ENCODE measurements at regions not wholly inside any gene's neighbourhood (a gene's known extent, or its start where the extent isn't known, plus 50 kb on each side); places are given as distances from the start of the nearest gene placed in this dataset.

DNA sequence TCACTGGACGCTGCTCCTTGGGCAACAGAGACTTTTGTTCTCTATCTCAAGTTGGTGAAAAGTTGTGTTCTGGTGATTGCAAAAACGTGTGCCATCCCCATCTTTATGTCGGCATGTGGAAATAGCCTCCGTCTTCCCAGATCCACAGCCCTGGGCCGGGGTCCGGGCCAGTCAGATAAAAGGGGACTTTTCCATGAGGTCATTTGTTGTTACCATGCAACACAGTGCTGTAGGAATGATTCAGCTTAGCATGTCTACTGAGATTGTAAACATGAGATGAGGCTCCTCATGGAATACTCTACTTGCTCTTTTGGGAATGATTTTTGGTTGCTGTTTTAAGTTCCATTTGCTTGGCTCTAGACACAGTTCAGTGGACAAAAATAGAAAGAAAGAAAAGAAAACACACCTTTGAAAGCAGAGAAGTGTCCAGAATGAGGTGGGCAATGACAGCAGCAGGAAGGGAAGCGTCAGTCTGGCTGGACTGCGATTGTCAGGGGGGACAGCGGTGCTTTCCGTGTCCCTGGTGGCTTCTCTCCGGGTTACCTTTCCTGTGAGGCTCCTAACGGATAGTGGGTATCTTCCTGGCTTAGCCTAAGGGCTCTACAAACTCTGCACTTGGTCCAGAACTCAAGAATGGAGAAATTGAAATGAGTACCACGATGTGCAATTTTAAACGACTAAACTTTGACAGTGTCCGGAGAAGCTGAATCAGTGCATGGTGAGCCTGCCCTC lies 91.6 kb downstream of the TEX29 start:
- no peak for TF ChIP-seq EZH2phosphoT487 (IDR thresholded peaks at IDR 0.05; ENCODE audit: borderline replicate concordance, low read depth, low read length)
- TF ChIP-seq, protein P1, sequence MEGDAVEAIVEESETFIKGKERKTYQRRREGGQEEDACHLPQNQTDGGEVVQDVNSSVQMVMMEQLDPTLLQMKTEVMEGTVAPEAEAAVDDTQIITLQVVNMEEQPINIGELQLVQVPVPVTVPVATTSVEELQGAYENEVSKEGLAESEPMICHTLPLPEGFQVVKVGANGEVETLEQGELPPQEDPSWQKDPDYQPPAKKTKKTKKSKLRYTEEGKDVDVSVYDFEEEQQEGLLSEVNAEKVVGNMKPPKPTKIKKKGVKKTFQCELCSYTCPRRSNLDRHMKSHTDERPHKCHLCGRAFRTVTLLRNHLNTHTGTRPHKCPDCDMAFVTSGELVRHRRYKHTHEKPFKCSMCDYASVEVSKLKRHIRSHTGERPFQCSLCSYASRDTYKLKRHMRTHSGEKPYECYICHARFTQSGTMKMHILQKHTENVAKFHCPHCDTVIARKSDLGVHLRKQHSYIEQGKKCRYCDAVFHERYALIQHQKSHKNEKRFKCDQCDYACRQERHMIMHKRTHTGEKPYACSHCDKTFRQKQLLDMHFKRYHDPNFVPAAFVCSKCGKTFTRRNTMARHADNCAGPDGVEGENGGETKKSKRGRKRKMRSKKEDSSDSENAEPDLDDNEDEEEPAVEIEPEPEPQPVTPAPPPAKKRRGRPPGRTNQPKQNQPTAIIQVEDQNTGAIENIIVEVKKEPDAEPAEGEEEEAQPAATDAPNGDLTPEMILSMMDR (conservative IDR thresholded peaks at IDR 0.05; ENCODE audit: low read length): no peak
- ChIA-PET CTCF (ENCODE audit: unreplicated experiment) (no interaction called here), POLR2A (no interaction called here)
- no peak overlapping the region for H2AFZ ChIP-seq (ENCODE audit: low read length)
- no peaks in the 10 kb centered on the region for H3K79me2 ChIP-seq (ENCODE audit: insufficient read depth, low read depth, low read length)
- H3K27ac ChIP-seq (ENCODE audit: low read depth, low read length, poor library complexity, severe bottlenecking): no peak overlapping the region
- no peaks in the 10 kb centered on the region for H4K20me1 ChIP-seq (ENCODE audit: insufficient read depth, low read length)
- no peak overlapping the region for H3K4me2 ChIP-seq (ENCODE audit: low read length)
- no peak overlapping the region for H3K4me3 ChIP-seq (ENCODE audit: low read depth, low read length, poor library complexity, severe bottlenecking)
- intact Hi-C loops (cut with micrococcal nuclease; ENCODE audit: unreplicated experiment): no loop called here
- H3K9me3 ChIP-seq (ENCODE audit: low read length): no peaks in the 10 kb centered on the region
- DNase-seq (ENCODE audit: low spot score): no peak
- no peaks in the 10 kb centered on the region for H3K36me3 ChIP-seq (ENCODE audit: insufficient read depth, low read length)
- H3K4me1 ChIP-seq (ENCODE audit: insufficient read depth, low read length, poor library complexity, severe bottlenecking): no peaks in the 10 kb centered on the region
- BruUV-seq (replicated peaks): no TSS peak
- no peaks in the 10 kb centered on the region for H3K9me2 ChIP-seq (ENCODE audit: insufficient read depth, low read length)

DNA sequence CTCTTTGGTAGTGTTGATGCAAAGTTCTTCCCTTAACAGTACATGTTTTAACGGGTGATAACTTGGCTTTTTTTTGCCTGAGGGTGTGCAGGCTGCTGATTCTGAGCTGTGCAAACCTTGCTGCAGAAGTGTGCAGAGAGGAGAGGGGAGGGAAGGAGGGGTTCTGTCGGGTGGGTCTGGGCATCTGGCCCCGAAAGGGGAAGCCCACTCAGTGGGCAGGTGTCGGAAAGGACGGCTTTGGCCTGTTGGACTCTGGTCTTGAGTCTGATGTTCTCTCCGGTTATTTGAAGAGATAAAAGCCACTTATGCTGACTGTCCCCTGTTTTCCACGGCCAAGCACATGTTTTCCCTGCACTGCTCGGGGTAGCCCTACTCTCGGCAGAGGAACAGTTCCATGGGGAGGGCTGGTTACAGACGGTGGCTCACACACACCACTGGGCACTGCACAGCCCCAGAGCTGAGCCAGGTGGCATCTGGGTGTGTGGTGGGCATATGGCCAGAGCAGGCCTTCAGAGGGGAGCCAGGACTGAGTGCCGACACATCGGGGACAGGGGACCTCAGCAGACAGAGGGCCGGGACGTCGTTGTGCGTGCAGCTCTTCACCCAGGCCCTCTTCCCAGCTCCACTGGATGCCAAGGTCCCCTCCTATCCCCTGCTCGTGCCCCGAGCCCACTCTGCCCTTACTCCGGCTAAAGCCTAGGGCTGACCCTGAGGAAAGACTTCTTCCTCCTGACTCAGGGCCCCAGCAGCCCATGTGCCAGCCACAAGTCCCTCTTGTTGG lies 93.2 kb downstream of the TEX29 start:
- BruUV-seq (replicated peaks): no TSS peak
- no peak for DNase-seq (ENCODE audit: low spot score)
- Histone ChIP-seq H3K4me2 (ENCODE audit: low read length) (no peak overlapping the region), H3K4me3 (ENCODE audit: low read depth, low read length, poor library complexity, severe bottlenecking) (no peak overlapping the region), H2AFZ (ENCODE audit: low read length) (no peak overlapping the region), H3K79me2 (ENCODE audit: insufficient read depth, low read depth, low read length) (no peaks in the 10 kb centered on the region), H3K4me1 (ENCODE audit: insufficient read depth, low read length, poor library complexity, severe bottlenecking) (no peaks in the 10 kb centered on the region), H3K9me3 (ENCODE audit: low read length) (no peaks in the 10 kb centered on the region), H3K27ac (ENCODE audit: low read depth, low read length, poor library complexity, severe bottlenecking) (no peak overlapping the region), H3K9me2 (ENCODE audit: insufficient read depth, low read length) (no peaks in the 10 kb centered on the region), H3K36me3 (ENCODE audit: insufficient read depth, low read length) (no peaks in the 10 kb centered on the region), H4K20me1 (ENCODE audit: insufficient read depth, low read length) (no peaks in the 10 kb centered on the region)
- intact Hi-C loops (cut with micrococcal nuclease; ENCODE audit: unreplicated experiment): no loop called here
- TF ChIP-seq EZH2phosphoT487 (IDR thresholded peaks at IDR 0.05; ENCODE audit: borderline replicate concordance, low read depth, low read length): no peak
- TF ChIP-seq, protein P1 (conservative IDR thresholded peaks at IDR 0.05; ENCODE audit: low read length): no peak
- ChIA-PET CTCF (ENCODE audit: unreplicated experiment) (no interaction called here), POLR2A (no interaction called here)

DNA sequence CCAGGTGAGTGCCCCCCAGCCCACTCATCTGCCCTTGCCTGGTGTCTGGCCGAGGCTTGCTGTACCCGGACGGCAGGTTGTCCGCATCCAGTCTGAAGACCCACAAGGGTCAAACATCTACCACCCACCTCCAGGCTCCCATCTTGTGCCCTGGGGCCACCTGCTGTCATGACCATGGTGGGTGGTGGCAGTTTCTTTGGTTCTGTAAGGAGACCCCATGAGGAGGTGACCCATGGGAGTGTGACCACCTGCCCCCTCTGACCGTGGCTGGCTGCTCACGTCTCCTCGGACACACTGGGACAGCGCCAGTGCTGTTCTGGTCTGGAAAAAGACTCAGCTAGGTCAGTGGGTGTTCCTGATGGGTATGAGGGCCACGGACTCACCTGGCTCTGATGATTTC lies 93.9 kb downstream of the TEX29 start:
- CTCF ChIA-PET (ENCODE audit: unreplicated experiment): no interaction called here
- no TSS peak for BruUV-seq (replicated peaks)
- no peaks in the 10 kb centered on the region for H3K4me1 ChIP-seq (ENCODE audit: insufficient read depth, low read length, poor library complexity, severe bottlenecking)

More for the DNA sequence above, 93.9 kb downstream of the TEX29 start:
- Histone ChIP-seq H3K27ac (ENCODE audit: low read depth, low read length, poor library complexity, severe bottlenecking) (no peak overlapping the region), H2AFZ (ENCODE audit: low read length) (no peak overlapping the region), H3K9me3 (ENCODE audit: low read length) (no peaks in the 10 kb centered on the region), H3K4me2 (ENCODE audit: low read length) (no peak overlapping the region), H4K20me1 (ENCODE audit: insufficient read depth, low read length) (no peaks in the 10 kb centered on the region), H3K9me2 (ENCODE audit: insufficient read depth, low read length) (no peaks in the 10 kb centered on the region), H3K79me2 (ENCODE audit: insufficient read depth, low read depth, low read length) (no peaks in the 10 kb centered on the region), H3K4me3 (ENCODE audit: low read depth, low read length, poor library complexity, severe bottlenecking) (no peak overlapping the region), H3K36me3 (ENCODE audit: insufficient read depth, low read length) (no peaks in the 10 kb centered on the region)
- intact Hi-C loops (cut with micrococcal nuclease; ENCODE audit: unreplicated experiment): no loop called here
- TF ChIP-seq EZH2phosphoT487 (IDR thresholded peaks at IDR 0.05; ENCODE audit: borderline replicate concordance, low read depth, low read length): no peak
- TF ChIP-seq, protein P1 (conservative IDR thresholded peaks at IDR 0.05; ENCODE audit: low read length): no peak
- POLR2A ChIA-PET: no interaction called here
- DNase-seq (ENCODE audit: low spot score): no peak
